GM23338 (cell line): ENCODE measurements at regions not wholly inside any gene's neighbourhood (a gene's known extent, or its start where the extent isn't known, plus 50 kb on each side); places are given as distances from the start of the nearest gene placed in this dataset.

ENCODE experiments used
- CTCF ChIP-seq, 2 experiments: fragments of 200-600 bp in 1 of 2; sonication (generic) in 1 of 2; conservative IDR thresholded peaks; 2 replicates each; pipeline versions ENCODE4 v1.5.1 to v1.6.1; 2016 to 2017; ENCODE audit warnings: antibody characterized with exemption in 2 of 2, low read depth in 2 of 2, mild to moderate bottlenecking in 2 of 2, moderate library complexity in 1 of 2
- ETS1 ChIP-seq: IDR thresholded peaks from 2 replicates; pipeline ENCODE4 v1.6.1; 2016; ENCODE audit warnings: antibody characterized with exemption
- EZH2 ChIP-seq: fragments of 200-600 bp; sonication (generic); IDR thresholded peaks from one replicate; pipeline ENCODE4 v1.8.0; 2017; ENCODE audit warnings: antibody characterized with exemption, mild to moderate bottlenecking, low read depth; ENCODE audit not compliant: unreplicated experiment
- JUNB ChIP-seq: IDR thresholded peaks from one replicate; pipeline ENCODE4 v1.6.1; 2016; ENCODE audit warnings: antibody characterized with exemption; ENCODE audit not compliant: unreplicated experiment
- POLR2AphosphoS5 ChIP-seq: IDR thresholded peaks from 2 replicates; pipeline ENCODE4 v1.6.1; 2016; ENCODE audit warnings: antibody characterized with exemption, low read depth
- REST ChIP-seq: IDR thresholded peaks from one replicate; pipeline ENCODE4 v1.6.1; 2018; ENCODE audit warnings: antibody characterized with exemption; ENCODE audit not compliant: unreplicated experiment

GRCh38 chrX:42129022-42129940, 205.9 kb upstream of the CASK start:
- no peak for TF ChIP-seq CTCF (conservative IDR thresholded peaks at IDR 0.05; ENCODE audit: low read depth in 2 of 2)
- TF ChIP-seq POLR2AphosphoS5: no peak
- TF ChIP-seq EZH2: no peak
- TF ChIP-seq REST: no peak
- no peak for TF ChIP-seq ETS1
- TF ChIP-seq JUNB: no peak
